A673 (cell line): ENCODE measurements at regions not wholly inside any gene's neighbourhood (a gene's known extent, or its start where the extent isn't known, plus 50 kb on each side); places are given as distances from the start of the nearest gene placed in this dataset.

Source experiments
- BruUV-seq: library from RNA; stranded (reverse); fragments of 400-500 nt; replicated peaks from 2 replicates; lab custom pipeline; 2021; lab: Mats Ljungman, UMichigan
- CTCF ChIA-PET: fragments of 300-600 bp; sonication (Branson Sonifier 250); formaldehyde crosslinking; loops from one replicate; lab custom pipeline; 2022; ENCODE audit warnings: antibody characterized with exemption; lab: Charles Lee
- POLR2A ChIA-PET: fragments of 300-600 bp; sonication (Branson Sonifier 250); formaldehyde crosslinking; loops from one replicate; lab custom pipeline; 2022; ENCODE audit warnings: antibody characterized with exemption; ENCODE audit not compliant: low non-redundant PET; lab: Charles Lee
- DNase-seq: peaks from one replicate; pipeline ENCODE4 v3.0.0-alpha.2; 2015; ENCODE audit warnings: low spot score
- H3K27ac ChIP-seq: fragments of 200-600 bp; sonication (generic); 2 replicates; pipeline ENCODE4 v1.5.1; 2016; ENCODE audit warnings: mixed run types, low read depth, mild to moderate bottlenecking, mixed read lengths, antibody characterized with exemption, low read length; ENCODE audit not compliant: poor library complexity, severe bottlenecking
- H3K27me3 ChIP-seq: fragments of 200-600 bp; sonication (generic); replicated peaks from 2 replicates; pipeline ENCODE4 v1.6.1; 2017; ENCODE audit warnings: mixed run types, low read depth, mild to moderate bottlenecking, mixed read lengths, antibody characterized with exemption, low read length; ENCODE audit not compliant: insufficient read depth, poor library complexity
- H3K36me3 ChIP-seq: fragments of 200-600 bp; sonication (generic); 2 replicates; pipeline ENCODE4 v1.6.1; 2016; ENCODE audit warnings: mixed run types, mild to moderate bottlenecking, mixed read lengths, antibody characterized with exemption, low read length; ENCODE audit not compliant: insufficient read depth, poor library complexity, severe bottlenecking
- H3K4me1 ChIP-seq: fragments of 200-600 bp; sonication (generic); 2 replicates; pipeline ENCODE4 v1.6.1; 2017; ENCODE audit warnings: mixed run types, mild to moderate bottlenecking, mixed read lengths, antibody characterized with exemption, low read length; ENCODE audit not compliant: insufficient read depth, poor library complexity, severe bottlenecking
- H3K4me3 ChIP-seq: fragments of 200-600 bp; sonication (generic); 2 replicates; pipeline ENCODE4 v1.5.1; 2016; ENCODE audit warnings: low read depth, mixed run types, mild to moderate bottlenecking, mixed read lengths, low read length; ENCODE audit not compliant: poor library complexity, severe bottlenecking
- H3K9me3 ChIP-seq: fragments of 200-600 bp; sonication (generic); 2 replicates; pipeline ENCODE4 v1.6.1; 2016; ENCODE audit warnings: mixed run types, low read depth, mild to moderate bottlenecking, mixed read lengths, antibody characterized with exemption, low read length; ENCODE audit not compliant: poor library complexity, severe bottlenecking
- CTCF ChIP-seq: fragments of 300-800, 200-600 bp; sonication (generic); conservative IDR thresholded peaks from 2 replicates; pipeline ENCODE4 v1.5.1; 2017; ENCODE audit warnings: low read depth, mild to moderate bottlenecking, antibody characterized with exemption, low read length, moderate library complexity, mixed read lengths
- EZH2 ChIP-seq: fragments of 200-600 bp; sonication (generic); IDR thresholded peaks from 2 replicates; pipeline ENCODE4 v1.6.1; 2017; ENCODE audit warnings: borderline replicate concordance, low read depth, mild to moderate bottlenecking, mixed read lengths, antibody characterized with exemption, low read length; ENCODE audit not compliant: poor library complexity, severe bottlenecking
- intact Hi-C: fragments of 100-400 bp; cut with micrococcal nuclease; formaldehyde crosslinking; loops from one replicate; pipeline ENCODE4 v1.10.0; 2022; ENCODE audit not compliant: unreplicated experiment

GRCh38 chr6:165167861-165168260 lies 141.5 kb downstream of the C6orf118 start:
- no peak overlapping the region for H3K4me3 ChIP-seq
- DNase-seq: no peak
- no TSS peak for BruUV-seq
- CTCF ChIA-PET: no interaction called here
- peaks cover 17% of the 10 kb centered on the region for H3K27me3 ChIP-seq
- POLR2A ChIA-PET: no interaction called here
- no peak overlapping the region for H3K27ac ChIP-seq
- no peak for TF ChIP-seq EZH2
- no peak for TF ChIP-seq CTCF
- no peaks in the 10 kb centered on the region for H3K4me1 ChIP-seq
- H3K36me3 ChIP-seq: no peaks in the 10 kb centered on the region
- intact Hi-C loops: no loop called here
- no peaks in the 10 kb centered on the region for H3K9me3 ChIP-seq

- Histone ChIP-seq H3K36me3 (no peaks in the 10 kb centered on the region), H3K27me3 (peaks cover 13% of the 10 kb centered on the region), H3K4me1 (no peaks in the 10 kb centered on the region), H3K9me3 (no peaks in the 10 kb centered on the region), H3K4me3 (no peak overlapping the region), H3K27ac (no peak overlapping the region)
- intact Hi-C loops: no loop called here
- BruUV-seq: no TSS peak
- DNase-seq: no peak
- POLR2A ChIA-PET: no interaction called here
- TF ChIP-seq CTCF (no peak), EZH2 (no peak)
- CTCF ChIA-PET: no interaction called here
Observed at GRCh38 chr6:165167311-165167710, 142.1 kb downstream of the C6orf118 start.

- H3K36me3 ChIP-seq: no peaks in the 10 kb centered on the region
- H3K4me1 ChIP-seq: no peaks in the 10 kb centered on the region
- no peaks in the 10 kb centered on the region for H3K9me3 ChIP-seq
- ChIA-PET CTCF (no interaction called here), POLR2A (no interaction called here)
- no peak overlapping the region for H3K27ac ChIP-seq
- BruUV-seq: no TSS peak
- DNase-seq: no peak
- TF ChIP-seq CTCF (no peak), EZH2 (no peak)
- peaks cover 3% of the 10 kb centered on the region for H3K27me3 ChIP-seq
- intact Hi-C loops: no loop called here
- no peak overlapping the region for H3K4me3 ChIP-seq
Observed at GRCh38 chr6:165163519-165163918, 145.9 kb downstream of the C6orf118 start.
